GM18868 (cell line): ENCODE measurements at regions not wholly inside any gene's neighbourhood (a gene's known extent, or its start where the extent isn't known, plus 50 kb on each side); places are given as distances from the start of the nearest gene placed in this dataset.

Source experiments
- ATAC-seq: cut with Tn5 transposase; IDR thresholded peaks from one replicate; pipeline ENCODE4 v1.9.1; 2021; ENCODE audit warnings: mild to moderate bottlenecking, moderate library complexity; ENCODE audit not compliant: unreplicated experiment

DNA sequence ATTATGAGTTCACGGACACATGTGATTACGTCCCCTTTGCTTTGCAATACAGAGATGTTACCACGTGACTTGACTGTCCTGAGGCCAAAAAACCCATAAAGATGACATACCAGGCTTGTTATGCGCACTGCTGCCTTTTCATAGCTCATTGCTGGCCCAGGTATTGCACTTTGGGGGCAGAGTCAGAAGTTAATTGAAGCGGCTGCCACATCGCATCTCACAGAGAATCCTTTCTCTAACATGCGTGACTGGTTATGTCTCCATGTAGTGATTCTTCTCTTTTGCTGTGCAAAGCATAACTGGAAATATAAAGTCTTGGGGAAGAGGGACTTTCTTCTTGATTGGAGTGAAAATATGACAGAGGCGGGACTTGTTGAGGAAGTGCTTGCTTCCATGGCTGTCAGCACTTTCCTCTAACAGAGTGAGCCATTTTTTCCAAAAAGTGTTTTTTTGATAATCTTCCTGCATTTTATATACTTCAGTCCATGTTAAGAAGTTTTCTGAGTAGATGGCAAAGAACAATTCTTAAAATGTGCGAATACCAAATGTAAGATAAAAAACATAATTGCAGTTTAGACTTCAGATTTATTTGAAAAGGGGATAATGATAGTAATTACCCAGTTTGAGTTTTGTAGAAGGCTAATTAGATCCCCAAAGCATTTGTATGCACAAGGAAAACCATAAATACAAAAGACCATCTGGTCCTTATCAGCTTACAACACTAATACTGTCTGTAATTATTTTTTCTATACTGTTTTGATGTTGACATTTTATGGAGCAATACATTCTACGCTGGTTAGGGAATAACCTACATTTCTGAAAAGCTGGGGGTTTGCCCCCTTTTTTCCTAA lies 324.6 kb upstream of the MTNR1B start:
- no peak for ATAC-seq

DNA sequence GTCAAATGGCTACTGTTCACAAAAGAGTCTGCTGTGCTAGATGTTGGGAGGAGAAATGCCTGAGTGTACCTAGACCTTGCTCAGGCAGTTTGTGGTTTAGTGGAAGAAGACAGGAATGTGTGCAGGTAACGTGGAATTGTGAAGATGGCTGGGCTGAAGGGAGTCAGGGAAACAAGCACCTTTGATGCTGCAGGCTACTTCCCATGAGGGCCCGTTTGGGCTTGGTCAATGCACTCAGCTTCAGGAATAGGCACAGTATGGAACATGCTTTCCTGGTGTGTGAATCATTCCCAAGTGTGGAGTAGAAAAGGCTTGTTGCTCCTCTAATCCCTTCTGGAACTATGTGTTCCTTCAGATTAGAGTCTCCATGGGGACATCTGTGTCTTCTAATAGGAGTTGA lies 318.3 kb upstream of the MTNR1B start:
- ATAC-seq: no peak

DNA sequence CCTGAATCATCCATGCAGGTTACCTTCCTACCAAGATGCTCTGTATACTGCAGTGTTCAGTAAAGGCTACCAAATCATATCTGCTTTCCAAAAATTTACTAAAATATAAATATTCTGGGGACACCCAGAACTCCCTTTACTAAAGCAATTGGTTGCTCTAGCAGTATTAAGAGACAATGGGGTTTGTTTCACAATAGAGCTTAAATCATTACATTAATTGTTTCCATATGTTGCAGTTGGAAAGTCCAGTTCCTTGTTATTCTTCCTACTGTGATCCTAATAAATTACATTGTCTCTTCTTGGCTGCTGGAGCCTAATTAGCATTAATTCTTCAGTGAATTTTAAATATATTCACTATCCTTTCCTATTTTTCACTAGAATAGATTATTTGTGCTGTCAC lies 316.0 kb upstream of the MTNR1B start:
- ATAC-seq: no peak

DNA sequence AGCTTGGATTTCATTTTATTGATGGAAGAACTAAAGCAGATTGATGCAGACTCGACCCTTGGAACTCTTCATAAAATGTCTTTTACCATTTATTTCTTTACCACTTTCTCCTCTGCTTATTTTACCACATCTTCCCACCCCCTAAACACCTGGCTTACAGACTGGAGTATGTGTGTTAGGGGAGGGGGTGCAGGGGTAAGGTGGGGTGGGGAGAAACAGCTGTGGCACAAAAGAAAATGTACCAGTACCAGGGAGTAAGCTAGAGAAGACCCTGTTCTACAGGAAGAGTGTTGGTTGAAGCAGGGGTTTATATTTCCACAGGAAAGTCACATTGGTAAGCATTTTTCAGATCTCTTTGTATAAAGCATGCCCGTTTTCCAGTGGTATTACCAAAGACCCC lies 312.7 kb upstream of the MTNR1B start:
- no peak for ATAC-seq

DNA sequence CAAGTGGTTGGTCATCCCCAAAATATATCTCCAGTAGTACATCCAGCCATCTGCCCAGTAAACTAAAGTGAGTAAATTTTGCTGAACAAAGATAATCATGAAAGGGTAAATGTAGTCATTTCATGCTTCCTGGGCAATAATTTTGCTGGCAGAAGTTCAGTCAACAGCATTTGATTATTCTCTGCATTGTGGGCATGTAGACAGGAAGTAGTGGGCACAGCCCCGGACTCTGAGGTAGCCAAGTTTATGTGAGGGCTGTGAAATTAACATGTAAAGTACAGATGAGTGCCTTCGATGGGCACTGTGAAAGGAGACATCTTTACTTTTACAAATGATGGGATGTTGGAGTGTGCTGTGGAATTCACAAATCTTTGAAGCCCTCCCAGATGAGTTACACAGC lies 312.2 kb upstream of the MTNR1B start:
- no peak for ATAC-seq

DNA sequence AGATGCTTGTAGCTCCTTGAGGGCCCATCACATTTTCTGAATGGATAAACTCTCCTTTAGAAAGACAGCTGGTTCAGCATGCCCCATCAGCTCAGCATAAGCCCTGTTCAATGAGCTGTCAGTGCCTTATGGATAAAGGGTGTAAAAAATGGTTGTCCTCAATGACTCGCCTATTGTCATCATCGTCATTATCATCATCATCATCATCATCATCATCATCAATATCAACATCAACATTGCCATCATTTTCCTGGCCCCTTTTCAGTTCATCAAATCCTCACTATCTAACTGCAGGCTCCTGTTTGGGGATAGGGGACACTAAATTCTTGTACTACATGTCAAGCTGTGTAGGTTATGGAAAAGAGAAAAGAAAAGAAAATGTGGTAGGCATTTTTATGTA lies 310.7 kb upstream of the MTNR1B start:
- ATAC-seq: no peak

DNA sequence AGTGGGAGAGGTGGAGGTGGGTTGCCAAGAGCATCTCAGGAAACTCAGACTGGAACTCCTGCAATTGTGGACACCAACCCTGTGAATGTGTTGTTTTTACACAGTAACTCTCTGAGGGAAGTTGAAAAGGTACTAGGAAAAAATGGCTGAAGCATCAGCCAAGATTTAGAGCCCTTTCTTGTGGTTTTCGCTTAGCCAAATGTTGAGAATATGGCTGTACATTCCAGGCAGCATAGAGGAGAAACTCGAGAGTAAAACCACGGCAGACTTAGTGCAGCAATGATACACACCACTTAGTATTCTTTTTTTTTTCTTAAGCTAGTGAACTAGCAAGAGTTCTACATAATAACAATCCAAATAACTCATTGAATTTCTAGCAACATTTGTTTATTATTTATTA lies 309.7 kb upstream of the MTNR1B start:
- ATAC-seq: no peak

DNA sequence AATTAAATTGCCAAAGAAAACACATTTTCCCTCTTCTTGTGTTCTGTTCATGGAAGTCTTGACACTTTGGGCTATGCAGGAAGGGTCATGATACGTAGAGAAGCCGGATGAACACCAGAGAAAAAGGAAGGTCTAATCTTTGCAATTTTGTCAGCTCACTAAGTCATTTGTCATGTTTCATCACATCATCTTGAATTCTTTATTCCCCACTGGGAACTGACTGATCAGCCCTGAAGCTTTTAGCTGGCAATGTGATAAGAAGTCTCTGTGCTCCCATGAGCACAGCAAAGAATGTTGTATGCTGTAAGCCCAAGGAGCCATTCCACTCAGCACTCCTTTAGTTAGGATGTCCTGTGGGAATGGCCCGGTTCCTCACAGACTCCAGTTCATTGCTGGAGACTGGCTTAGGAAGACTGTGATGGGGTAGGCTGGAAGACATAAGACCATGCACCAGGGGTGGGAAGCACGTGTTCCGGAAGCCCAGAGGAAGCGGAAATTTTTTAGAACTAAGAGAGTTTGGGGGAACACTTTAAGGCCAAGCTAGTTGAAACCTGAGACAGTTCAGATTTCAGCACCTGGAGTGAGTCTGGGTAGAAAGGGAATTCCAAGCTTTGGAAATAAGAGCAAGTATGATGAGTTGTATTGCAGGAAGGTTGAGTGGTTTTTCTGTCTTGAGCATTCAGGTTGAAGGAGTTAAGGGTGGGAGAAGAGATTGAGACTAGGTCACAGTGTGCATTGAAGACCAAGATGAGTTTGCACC lies 306.7 kb upstream of the MTNR1B start:
- ATAC-seq: no peak

DNA sequence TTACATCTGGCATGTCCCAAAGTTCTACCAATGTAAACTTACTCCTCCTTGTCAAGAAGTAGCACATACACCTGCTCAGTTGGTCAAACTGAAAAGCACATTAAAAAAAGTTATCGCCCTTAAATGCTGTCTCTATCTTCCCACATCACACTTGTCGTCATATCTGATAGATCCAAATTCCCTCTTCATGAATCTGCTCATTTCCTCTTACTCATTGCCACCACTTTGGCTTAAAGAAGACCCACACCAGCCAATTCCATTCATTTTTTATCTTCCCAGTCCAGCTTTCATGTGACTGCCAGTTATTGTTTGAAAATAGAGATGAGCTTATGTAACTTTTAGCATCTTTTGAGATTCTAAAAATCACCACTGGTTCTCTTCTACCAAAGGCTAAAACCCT lies 305.9 kb upstream of the MTNR1B start:
- no peak for ATAC-seq

DNA sequence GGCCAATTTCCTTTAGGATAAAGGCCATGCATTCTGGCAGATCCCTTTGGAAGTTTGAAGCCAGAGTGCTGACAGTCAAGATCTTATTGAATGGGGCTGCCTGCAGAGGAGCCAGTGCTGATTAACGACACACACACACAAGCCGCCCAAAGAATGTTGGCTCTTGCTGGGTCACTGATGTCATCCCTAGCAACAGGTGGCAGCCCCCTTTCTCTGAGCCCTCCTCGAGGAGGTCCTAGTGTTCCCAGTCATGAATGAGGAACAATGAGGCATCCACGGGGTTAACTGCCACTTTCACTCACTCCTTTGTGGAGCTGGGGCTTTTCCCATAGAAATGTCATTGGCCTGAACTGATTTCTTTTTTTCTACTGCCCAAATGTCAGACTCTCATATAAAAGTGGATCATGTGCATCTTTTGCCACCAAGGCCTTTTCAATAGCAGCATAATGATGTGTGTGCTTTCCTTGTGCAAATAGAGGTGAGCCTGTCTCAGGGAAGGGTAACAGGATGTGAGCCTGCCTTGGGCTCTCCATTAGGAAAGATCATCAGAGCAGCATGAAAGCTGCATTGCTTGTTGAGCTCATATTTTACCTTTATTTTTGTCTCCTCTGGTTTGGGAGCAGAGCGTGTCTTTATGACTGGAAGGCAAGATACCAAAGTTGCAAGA lies 301.8 kb upstream of the MTNR1B start:
- no peak for ATAC-seq

DNA sequence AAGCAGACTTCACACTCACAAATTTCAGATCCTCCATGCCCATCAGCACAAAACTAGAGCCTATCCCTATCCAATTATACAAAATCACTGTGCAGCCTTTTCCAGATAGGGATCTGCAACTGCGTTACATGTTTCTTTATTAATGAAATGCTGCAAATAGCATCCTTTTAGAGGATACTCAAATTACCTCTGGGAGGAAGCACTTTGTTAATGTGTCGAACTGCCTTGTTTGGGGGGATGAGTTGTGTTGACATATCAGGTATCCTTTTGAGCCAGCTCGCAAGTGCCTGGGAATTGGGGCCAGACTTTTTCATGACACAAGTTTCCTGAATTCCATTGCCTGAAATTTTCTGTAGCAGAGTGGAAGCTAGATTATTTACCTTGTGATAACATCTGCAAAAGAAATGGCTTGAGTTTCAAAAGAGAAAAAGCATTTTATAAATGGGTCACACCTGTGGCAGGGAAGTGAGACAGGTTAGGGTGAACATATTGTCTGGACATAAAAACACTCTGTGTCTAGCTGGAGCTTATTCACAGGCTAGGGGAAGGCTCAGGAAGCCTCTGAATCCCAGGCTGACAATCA lies 299.1 kb upstream of the MTNR1B start:
- ATAC-seq: no peak

DNA sequence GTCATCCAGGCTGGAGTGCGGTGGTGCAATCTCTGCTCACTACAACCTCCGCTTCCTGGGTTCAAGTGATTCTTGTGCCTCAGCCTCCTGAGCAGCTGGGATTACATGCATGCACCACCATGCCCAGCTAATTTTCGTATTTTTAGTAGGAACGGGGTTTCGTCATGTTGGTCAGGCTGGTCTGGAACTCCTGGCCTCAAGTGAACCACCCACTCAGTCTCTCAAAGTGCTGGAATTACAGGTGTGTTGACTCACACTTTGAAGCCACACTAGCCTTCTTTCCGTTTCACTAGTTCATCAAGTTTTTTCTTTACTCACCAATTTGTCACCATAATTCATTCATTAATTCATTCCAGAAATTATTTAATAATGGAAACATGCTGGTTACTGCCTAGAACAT lies 298.4 kb upstream of the MTNR1B start:
- ATAC-seq: no peak

DNA sequence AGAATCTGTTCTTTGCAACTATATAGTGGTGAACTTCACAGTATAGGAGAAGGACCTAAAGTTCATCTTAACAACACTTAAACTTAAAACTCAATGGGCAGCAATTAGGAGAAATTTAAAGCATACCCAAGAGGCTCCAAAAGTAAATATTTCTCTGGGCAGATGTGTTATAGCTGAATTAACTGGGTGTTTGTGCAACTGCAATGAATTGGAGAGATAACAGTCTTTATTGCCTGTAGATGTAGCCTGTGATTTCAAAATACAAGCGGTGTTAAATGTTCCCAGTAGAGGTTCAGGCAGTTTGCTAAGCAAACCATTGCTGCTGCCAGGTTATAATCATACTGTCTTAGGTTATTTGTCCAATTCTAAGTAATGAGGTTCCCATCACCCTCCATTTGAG lies 294.1 kb upstream of the MTNR1B start:
- ATAC-seq: no peak

DNA sequence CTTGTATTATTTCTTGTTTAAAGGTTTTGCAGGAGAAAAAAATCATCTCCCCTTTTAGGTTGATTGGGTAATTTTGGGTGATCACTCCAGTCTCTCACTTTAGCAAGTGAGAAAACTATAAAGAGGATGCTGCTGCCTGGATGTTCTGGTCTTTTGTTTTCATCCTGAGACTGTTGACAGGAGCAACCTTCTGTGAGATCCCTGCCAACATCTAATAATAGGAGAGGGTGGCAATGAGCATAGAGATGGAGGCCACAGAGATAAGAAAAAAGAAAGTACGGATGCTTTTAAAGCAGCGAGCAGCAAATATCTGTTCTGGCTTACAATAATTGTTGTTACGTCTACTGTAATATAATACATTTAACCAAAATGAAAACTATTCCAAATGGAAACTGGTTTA lies 293.6 kb upstream of the MTNR1B start:
- ATAC-seq: no peak

DNA sequence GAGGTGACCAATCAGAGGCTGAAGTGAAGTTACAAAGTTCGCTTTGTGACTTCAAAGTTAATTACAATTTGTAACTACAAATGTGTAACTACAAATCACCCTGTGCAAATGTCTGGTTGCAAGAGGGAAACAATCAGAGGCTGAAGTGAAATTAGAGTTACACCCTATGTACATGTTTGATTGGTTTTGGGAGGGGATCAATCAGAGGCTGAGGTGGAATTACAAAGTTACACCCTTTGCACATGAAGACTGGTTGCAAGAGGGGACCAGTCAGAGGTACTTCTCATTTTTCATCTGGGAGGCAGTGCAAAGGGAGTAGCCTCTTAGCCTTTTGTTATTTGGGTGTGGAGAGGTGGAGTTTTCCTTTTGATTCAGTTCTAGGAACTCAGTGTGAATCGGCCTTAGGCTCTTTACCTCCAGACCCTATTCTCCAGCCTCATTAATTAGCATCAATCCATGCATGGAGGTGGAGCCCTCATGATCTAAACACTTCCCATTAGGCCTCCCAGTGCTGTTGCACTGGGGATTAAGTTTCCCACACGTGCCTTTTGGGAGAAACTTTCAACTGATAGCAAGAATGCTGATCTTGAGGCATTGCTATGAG lies 291.3 kb upstream of the MTNR1B start:
- no peak for ATAC-seq

DNA sequence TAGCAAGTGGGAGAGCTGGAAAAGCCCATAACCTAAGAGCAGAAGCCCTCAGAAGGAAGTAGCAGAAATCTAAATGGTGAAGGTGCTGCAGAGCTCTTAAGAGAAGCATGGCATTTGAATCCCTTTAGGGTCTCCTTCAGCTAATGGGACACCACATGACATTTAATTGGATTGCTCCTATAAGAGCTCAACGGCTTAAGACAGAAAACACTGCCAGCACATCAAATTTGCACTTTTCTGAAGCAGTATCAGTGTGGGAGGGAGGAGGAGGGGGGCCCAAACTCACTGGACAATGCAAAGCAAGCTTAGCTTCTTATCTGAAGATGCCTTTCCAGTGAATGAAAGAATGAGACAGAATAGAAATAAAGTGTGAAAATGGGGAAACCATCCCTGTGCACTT lies 287.9 kb upstream of the MTNR1B start:
- no peak for ATAC-seq

DNA sequence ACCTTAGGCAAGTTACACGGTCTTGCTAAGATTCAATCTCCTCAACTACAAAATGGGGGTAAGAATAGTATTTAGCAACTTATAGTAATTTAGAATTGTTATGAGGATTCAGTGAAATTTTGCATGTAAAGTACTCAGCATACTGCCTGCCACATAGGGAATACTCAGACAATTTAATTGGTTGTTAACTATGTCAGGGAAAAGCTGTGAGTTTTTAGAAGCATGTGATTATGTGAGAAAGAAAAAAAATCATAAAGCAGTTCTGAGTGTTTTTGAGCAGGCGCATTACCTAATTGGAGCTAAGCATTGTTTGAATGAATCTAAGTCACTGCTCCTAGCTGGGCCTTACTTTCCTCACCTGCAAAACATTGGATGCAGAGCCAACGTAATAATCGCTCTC lies 287.3 kb upstream of the MTNR1B start:
- no peak for ATAC-seq

DNA sequence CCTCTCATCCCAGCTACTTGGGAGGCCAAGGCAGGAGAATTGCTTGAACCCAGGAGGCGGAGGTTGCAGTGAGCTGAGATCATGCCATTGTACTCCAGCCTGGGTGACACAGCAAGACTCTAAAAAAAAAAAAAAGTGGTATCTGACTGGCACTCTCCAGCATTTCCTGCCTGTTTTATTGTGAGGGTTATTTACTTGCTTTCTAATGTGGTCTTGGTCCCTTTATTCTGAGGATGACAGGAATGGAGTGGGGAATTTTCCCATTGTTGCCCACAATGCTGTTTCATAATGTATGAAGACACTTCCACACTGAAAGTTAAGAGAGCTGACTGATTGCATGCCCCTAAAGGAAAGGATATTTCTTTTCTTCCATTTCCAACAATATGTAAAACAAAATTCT lies 286.5 kb upstream of the MTNR1B start:
- no peak for ATAC-seq

DNA sequence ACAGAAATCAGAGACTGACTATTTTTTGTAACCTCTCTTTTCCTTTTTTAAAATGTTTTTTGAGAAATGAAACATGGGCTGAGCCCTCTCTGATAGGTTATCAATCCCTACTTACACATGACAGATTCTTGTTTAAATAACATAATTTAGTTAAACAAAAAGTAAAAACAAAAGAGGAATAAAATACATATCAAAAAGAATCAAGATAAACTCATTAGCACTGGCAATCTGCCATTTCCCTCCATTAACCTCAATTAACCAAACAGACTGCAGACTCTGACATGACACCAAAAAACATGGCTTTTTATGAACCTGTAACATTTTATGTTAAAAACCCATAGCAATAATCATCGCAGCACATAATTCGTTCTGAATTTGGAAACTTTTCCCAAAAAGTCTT lies 284.4 kb upstream of the MTNR1B start:
- ATAC-seq: no peak

DNA sequence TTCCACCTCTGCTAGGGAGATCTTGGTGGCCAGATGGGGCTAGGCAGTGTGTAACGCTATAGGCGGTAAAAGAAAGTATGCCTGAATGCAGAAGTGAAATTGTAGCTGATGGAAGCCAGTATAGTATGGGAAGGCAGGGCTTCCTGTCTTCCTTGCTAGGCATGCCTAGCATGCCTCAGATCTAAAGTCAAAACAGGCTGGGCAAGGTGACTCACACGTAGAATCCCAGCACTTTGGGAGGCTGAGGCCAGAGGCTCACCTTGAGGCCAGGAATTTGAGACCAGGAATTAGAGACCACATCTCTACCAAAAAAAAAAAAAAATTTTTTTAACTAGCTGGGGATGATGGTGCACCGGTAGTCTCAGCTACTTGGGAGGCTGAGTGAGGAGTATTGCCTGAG lies 281.7 kb upstream of the MTNR1B start:
- ATAC-seq: no peak

DNA sequence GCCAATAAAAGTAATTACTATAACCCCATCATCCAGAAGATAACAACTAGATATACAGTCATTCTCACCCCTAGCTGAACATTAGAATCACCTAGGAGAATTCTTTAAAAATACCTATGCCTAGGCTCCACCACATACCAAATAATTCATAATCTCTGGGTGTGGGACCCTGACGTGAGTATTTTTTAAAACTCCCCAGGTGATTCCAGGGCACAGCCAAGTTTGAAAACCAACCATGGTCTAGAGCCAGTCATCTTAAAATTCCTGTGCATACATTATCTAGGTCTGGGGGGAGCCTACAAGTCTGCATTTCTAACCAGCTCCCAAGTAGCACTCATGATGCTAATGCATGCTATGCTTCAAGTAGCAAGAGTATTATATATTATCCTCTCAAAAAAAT lies 281.0 kb upstream of the MTNR1B start:
- no peak for ATAC-seq
